ENCODE measurements at regions not wholly inside any gene's neighbourhood (a gene's known extent, or its start where the extent isn't known, plus 50 kb on each side); places are given as distances from the start of the nearest gene placed in this dataset.
A peak's percentile ranks its signal among the peaks of the same experiment; 100 is the strongest.

- no peak for DNase-seq (ENCODE audit: low read depth in 2 of 2)
Measured at GRCh38 chr20:22404419-22405170, 179.8 kb downstream of the FOXA2 start.

GRCh38 chr20:22403632-22404361, 180.6 kb downstream of the FOXA2 start:
- DNase-seq (ENCODE audit: low read depth in 2 of 2), result no peak

- DNase-seq (ENCODE audit: low read depth in 2 of 2), result no peak
Measured at GRCh38 chr20:22403022-22403631, 181.2 kb downstream of the FOXA2 start.

- no peak for DNase-seq (ENCODE audit: low read depth in 2 of 2)
Measured at GRCh38 chr20:22402550-22402949, 181.8 kb downstream of the FOXA2 start.

- no peak for DNase-seq (ENCODE audit: low read depth in 2 of 2)
Measured at GRCh38 chr20:22400440-22400839, 183.9 kb downstream of the FOXA2 start.

GRCh38 chr20:22394583-22394982, 189.8 kb downstream of the FOXA2 start:
- DNase-seq (ENCODE audit: low read depth in 2 of 2), result no peak

- DNase-seq (ENCODE audit: low read depth in 2 of 2), result no peak
Measured at GRCh38 chr20:22390543-22390903, 193.8 kb downstream of the FOXA2 start.

- DNase-seq (ENCODE audit: low read depth in 2 of 2), result no peak
Measured at GRCh38 chr20:22389836-22390542, 194.4 kb downstream of the FOXA2 start.

GRCh38 chr20:22387452-22387851, 196.9 kb downstream of the FOXA2 start:
- no peak for DNase-seq (ENCODE audit: low read depth in 2 of 2)

GRCh38 chr20:22386306-22386623, 198.1 kb downstream of the FOXA2 start:
- no peak for DNase-seq (ENCODE audit: low read depth in 2 of 2)

- DNase-seq (ENCODE audit: low read depth in 2 of 2), result no peak
Measured at GRCh38 chr20:22385602-22386305, 198.6 kb downstream of the FOXA2 start.

- no peak for DNase-seq (ENCODE audit: low read depth in 2 of 2)
Measured at GRCh38 chr20:22384978-22385377, 199.4 kb downstream of the FOXA2 start.

GRCh38 chr20:22383156-22383555, 201.2 kb downstream of the FOXA2 start:
- no peak for DNase-seq (ENCODE audit: low read depth in 2 of 2)

GRCh38 chr20:22382742-22383141, 201.6 kb downstream of the FOXA2 start:
- no peak for DNase-seq (ENCODE audit: low read depth in 2 of 2)

GRCh38 chr20:22381812-22382416, 202.5 kb downstream of the FOXA2 start:
- DNase-seq (ENCODE audit: low read depth in 2 of 2), result no peak

- peak in 1 of 2 experiments; percentile 11 for DNase-seq (ENCODE audit: low read depth in 2 of 2)
Measured at GRCh38 chr20:22379472-22379871, 204.9 kb downstream of the FOXA2 start.

- peak in 1 of 2 experiments; percentile 23 for DNase-seq (ENCODE audit: low read depth in 2 of 2)
Measured at GRCh38 chr20:22374678-22375590, 209.4 kb downstream of the FOXA2 start.

- no peak for DNase-seq (ENCODE audit: low read depth in 2 of 2)
Measured at GRCh38 chr20:22374066-22374465, 210.3 kb downstream of the FOXA2 start.

GRCh38 chr20:22373164-22373895, 211.0 kb downstream of the FOXA2 start:
- DNase-seq (ENCODE audit: low read depth in 2 of 2), result no peak

- DNase-seq (ENCODE audit: low read depth in 2 of 2), result no peak
Measured at GRCh38 chr20:22371843-22372242, 212.5 kb downstream of the FOXA2 start.

Measured in fibroblast of skin of left quadriceps (primary cell).